Muscle layer of duodenum (tissue), 2 donors: ENCODE measurements at regions not wholly inside any gene's neighbourhood (a gene's known extent, or its start where the extent isn't known, plus 50 kb on each side); places are given as distances from the start of the nearest gene placed in this dataset.

Source experiments
- H3K27ac ChIP-seq: one replicate; pipeline ENCODE4 v1.7.0; 2013; ENCODE audit warnings: mild to moderate bottlenecking, low read length
- H3K27me3 ChIP-seq: one replicate; pipeline ENCODE4 v1.7.0; 2013; ENCODE audit warnings: low read depth, mild to moderate bottlenecking, control low read depth, low read length
- H3K36me3 ChIP-seq, 2 donors: one replicate each; pipeline ENCODE4 v1.7.0; 2013; ENCODE audit warnings: low read length in 2 of 2, control low read depth in 1 of 2, mild to moderate bottlenecking in 1 of 2; ENCODE audit not compliant: insufficient read depth in 2 of 2, control insufficient read depth in 1 of 2
- H3K4me1 ChIP-seq, 2 donors: one replicate each; pipeline ENCODE4 v1.7.0; 2013; ENCODE audit warnings: low read length in 2 of 2, mild to moderate bottlenecking in 2 of 2, control low read depth in 1 of 2, moderate library complexity in 1 of 2; ENCODE audit not compliant: insufficient read depth in 2 of 2, control insufficient read depth in 1 of 2
- H3K4me3 ChIP-seq, 2 donors: one replicate each; pipeline ENCODE4 v1.7.0; 2013; ENCODE audit warnings: low read length in 2 of 2, low read depth in 1 of 2, mild to moderate bottlenecking in 1 of 2
- H3K9me3 ChIP-seq, 2 donors: one replicate each; pipeline ENCODE4 v1.7.0; 2013; ENCODE audit warnings: low read length in 2 of 2, control low read depth in 1 of 2, mild to moderate bottlenecking in 1 of 2; ENCODE audit not compliant: control insufficient read depth in 1 of 2
- donor health status: healthy.

GRCh38 chr10:65719790-65720189 lies 1206.0 kb upstream of the LRRTM3 start:
- no peak overlapping the region for H3K27ac ChIP-seq
- no peaks in the 10 kb centered on the region for H3K36me3 ChIP-seq
- no peak overlapping the region for H3K4me3 ChIP-seq
- H3K4me1 ChIP-seq, result no peaks in the 10 kb centered on the region
- H3K9me3 ChIP-seq, result no peaks in the 10 kb centered on the region
- H3K27me3 ChIP-seq, result no peaks in the 10 kb centered on the region

- Histone ChIP-seq H3K4me3 (no peak overlapping the region), H3K9me3 (no peaks in the 10 kb centered on the region), H3K36me3 (no peaks in the 10 kb centered on the region), H3K27me3 (no peaks in the 10 kb centered on the region), H3K4me1 (no peaks in the 10 kb centered on the region), H3K27ac (no peak overlapping the region)
Measured at GRCh38 chr10:65720901-65721300, 1204.9 kb upstream of the LRRTM3 start.

GRCh38 chr10:65723525-65723924 lies 1202.3 kb upstream of the LRRTM3 start:
- no peaks in the 10 kb centered on the region for H3K36me3 ChIP-seq
- H3K27me3 ChIP-seq, result no peaks in the 10 kb centered on the region
- no peak overlapping the region for H3K4me3 ChIP-seq

GRCh38 chr10:65735382-65735781 lies 1190.5 kb upstream of the LRRTM3 start:
- Histone ChIP-seq H3K9me3 (no peaks in the 10 kb centered on the region), H3K4me3 (no peak overlapping the region), H3K4me1 (no peaks in the 10 kb centered on the region), H3K27me3 (no peaks in the 10 kb centered on the region), H3K27ac (no peak overlapping the region), H3K36me3 (no peaks in the 10 kb centered on the region)

More at GRCh38 chr10:65723525-65723924, 1202.3 kb upstream of the LRRTM3 start:
- H3K27ac ChIP-seq, result no peak overlapping the region
- no peaks in the 10 kb centered on the region for H3K9me3 ChIP-seq
- H3K4me1 ChIP-seq, result no peaks in the 10 kb centered on the region

DNA sequence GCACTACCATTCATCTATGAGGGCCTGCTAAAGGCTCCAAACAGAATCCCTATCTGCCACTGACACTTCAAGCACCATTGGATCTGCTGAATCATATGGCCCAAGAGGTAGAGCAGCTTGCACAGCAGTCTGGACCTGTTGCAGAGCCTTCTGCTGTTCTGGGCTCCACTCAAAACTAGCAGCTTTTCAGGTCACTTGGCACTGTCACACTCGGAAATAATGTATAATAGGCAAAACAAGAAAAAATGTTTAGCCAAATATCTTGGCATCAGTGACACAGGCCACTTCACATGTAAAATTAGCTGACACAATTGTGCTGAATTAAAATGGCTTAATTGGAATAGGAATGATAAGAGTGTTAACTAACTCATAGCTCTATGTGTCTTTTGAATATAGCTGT lies 1182.9 kb upstream of the LRRTM3 start:
- Histone ChIP-seq H3K36me3 (no peaks in the 10 kb centered on the region), H3K4me1 (no peaks in the 10 kb centered on the region), H3K27ac (no peak overlapping the region), H3K4me3 (no peak overlapping the region), H3K27me3 (no peaks in the 10 kb centered on the region), H3K9me3 (peaks cover 0 to 2% of the 10 kb centered on the region in 2 donors)

GRCh38 chr10:65751218-65751617 lies 1174.6 kb upstream of the LRRTM3 start:
- H3K27me3 ChIP-seq, result no peaks in the 10 kb centered on the region
- no peak overlapping the region for H3K27ac ChIP-seq
- H3K9me3 ChIP-seq, result no peaks in the 10 kb centered on the region
- no peaks in the 10 kb centered on the region for H3K4me1 ChIP-seq
- no peaks in the 10 kb centered on the region for H3K36me3 ChIP-seq
- no peak overlapping the region for H3K4me3 ChIP-seq

DNA sequence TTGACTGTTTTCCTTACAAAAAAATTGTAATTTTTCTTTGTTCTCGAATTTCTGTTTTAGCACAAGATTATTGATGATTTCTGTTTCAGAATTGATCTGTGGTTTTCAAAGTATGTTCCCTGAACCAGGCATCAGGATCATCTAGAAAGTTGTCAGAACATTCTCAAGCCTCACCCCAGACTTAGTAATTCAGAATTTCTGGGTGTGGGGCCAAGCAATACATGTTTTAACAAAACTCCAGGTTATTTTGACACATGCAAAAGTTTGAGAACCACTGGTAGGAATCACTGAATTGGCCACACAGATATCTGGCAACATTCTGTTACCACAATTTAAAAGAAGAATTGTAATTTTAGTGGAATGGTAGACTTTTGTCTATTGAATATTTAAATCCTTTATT lies 1173.9 kb upstream of the LRRTM3 start:
- no peaks in the 10 kb centered on the region for H3K4me1 ChIP-seq
- no peaks in the 10 kb centered on the region for H3K36me3 ChIP-seq
- no peaks in the 10 kb centered on the region for H3K9me3 ChIP-seq
- no peak overlapping the region for H3K27ac ChIP-seq
- no peak overlapping the region for H3K4me3 ChIP-seq
- H3K27me3 ChIP-seq, result no peaks in the 10 kb centered on the region

DNA sequence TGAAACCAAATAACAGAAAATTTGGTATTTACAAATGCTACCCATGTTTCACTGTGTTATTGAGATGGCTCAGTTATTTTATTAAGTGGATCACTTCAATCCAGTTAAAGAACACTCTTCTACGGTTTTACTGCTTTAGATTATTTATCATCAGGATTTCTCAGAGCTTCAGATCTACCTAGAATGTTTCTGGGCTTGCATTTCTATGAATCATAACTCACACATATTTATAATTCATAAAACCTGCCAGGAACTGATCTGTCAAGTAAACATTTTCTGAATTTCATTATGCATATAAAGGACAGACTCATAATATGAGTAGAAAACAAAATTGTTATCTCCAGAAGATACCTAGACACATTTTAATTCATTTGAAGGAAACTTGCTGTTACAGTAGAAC lies 1172.3 kb upstream of the LRRTM3 start:
- H3K27me3 ChIP-seq, result no peaks in the 10 kb centered on the region
- no peak overlapping the region for H3K4me3 ChIP-seq
- H3K4me1 ChIP-seq, result no peaks in the 10 kb centered on the region
- no peak overlapping the region for H3K27ac ChIP-seq
- H3K36me3 ChIP-seq, result no peaks in the 10 kb centered on the region
- no peaks in the 10 kb centered on the region for H3K9me3 ChIP-seq

GRCh38 chr10:65754112-65754511 lies 1171.7 kb upstream of the LRRTM3 start:
- Histone ChIP-seq H3K36me3 (no peaks in the 10 kb centered on the region), H3K4me3 (no peak overlapping the region), H3K27ac (no peak overlapping the region), H3K27me3 (no peaks in the 10 kb centered on the region), H3K9me3 (no peaks in the 10 kb centered on the region), H3K4me1 (no peaks in the 10 kb centered on the region)

DNA sequence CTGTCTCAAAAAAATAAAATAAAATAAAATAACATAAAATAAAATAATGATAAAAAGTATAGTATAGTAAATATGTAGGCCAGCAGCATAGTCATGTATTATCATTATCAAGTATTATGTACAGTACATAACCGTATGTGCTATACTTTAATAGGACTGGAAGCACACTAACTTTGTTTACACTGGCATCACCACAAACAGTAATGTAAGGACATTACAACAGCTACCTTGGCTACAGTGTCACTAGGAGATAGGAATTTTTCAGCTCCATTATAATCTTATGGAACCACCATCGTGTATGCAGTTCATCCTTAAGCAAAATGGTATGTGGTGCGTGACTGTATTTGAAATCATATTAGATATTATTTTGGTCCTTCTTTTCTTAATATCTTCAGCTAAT lies 1163.5 kb upstream of the LRRTM3 start:
- H3K36me3 ChIP-seq, result no peaks in the 10 kb centered on the region
- no peak overlapping the region for H3K4me3 ChIP-seq
- H3K27ac ChIP-seq, result no peak overlapping the region
- no peaks in the 10 kb centered on the region for H3K27me3 ChIP-seq
- no peaks in the 10 kb centered on the region for H3K9me3 ChIP-seq
- no peaks in the 10 kb centered on the region for H3K4me1 ChIP-seq

DNA sequence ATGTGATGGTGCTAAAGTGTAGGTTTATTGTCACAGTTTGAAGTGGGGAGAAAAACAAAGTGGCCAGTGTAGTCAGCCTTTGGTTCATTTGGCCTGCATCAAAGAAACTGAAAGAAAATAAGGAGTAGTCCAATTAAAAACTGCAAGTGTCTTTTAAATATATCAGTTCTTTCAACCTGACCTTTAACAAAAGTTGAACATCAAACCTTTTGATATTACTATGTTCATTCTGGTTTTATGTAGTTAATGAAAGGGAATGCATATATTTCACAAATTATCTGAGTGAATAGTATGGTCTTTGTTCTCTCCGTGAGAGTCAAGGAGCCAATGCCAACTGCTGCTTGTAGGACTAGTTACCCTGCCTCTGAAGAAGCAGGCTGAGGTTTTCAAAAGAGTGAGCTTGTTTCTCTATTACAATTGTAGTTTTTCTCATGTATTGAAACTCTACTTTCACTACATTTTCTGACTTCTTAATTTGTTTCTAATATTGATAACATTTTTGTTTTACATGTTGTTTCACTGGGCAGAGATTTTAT lies 1160.8 kb upstream of the LRRTM3 start:
- Histone ChIP-seq H3K9me3 (no peaks in the 10 kb centered on the region), H3K4me1 (no peaks in the 10 kb centered on the region), H3K27me3 (no peaks in the 10 kb centered on the region), H3K4me3 (no peak overlapping the region), H3K27ac (no peak overlapping the region), H3K36me3 (no peaks in the 10 kb centered on the region)

DNA sequence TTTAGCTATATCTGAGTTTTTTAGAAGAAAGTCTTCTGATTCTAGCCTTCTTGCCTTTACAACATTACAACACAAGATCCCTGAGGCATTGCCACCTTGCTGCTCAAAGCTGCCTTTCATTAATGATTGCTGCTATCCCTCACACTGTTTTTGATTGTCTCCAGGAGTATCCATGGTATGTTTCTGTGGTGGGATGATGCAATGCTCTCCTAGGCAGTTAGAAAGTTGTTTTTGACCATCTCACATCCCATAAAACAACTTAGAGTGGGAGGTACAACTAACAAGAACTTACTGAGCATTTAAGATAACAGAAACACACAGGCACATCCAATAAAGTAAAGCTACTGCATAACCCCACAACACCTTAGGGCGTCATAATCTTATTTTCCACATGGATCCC lies 1156.0 kb upstream of the LRRTM3 start:
- Histone ChIP-seq H3K27me3 (no peaks in the 10 kb centered on the region), H3K36me3 (no peaks in the 10 kb centered on the region), H3K4me3 (no peak overlapping the region), H3K4me1 (no peaks in the 10 kb centered on the region), H3K9me3 (no peaks in the 10 kb centered on the region), H3K27ac (no peak overlapping the region)
